WI38 (cell line): ENCODE measurements at regions not wholly inside any gene's neighbourhood (a gene's known extent, or its start where the extent isn't known, plus 50 kb on each side); places are given as distances from the start of the nearest gene placed in this dataset.

Source experiments
- H3K4me3 ChIP-seq: 2 replicates; pipeline ENCODE4 v1.5.1; 2011; ENCODE audit warnings: low read depth, mild to moderate bottlenecking, control low read depth, low read length
- CTCF ChIP-seq: IDR thresholded peaks from 2 replicates; pipeline ENCODE4 v1.5.1; 2012; ENCODE audit warnings: low read depth, mild to moderate bottlenecking, control low read depth, low read length

- H3K4me3 ChIP-seq = no peak overlapping the region
Observed at GRCh38 chr9:126261584-126262356, 64.9 kb upstream of the MVB12B start.

GRCh38 chr9:126262738-126263137, 63.9 kb upstream of the MVB12B start:
- no peak for TF ChIP-seq CTCF
- H3K4me3 ChIP-seq = no peak overlapping the region

More at GRCh38 chr9:126261584-126262356, 64.9 kb upstream of the MVB12B start:
- no peak for TF ChIP-seq CTCF

- H3K4me3 ChIP-seq = no peak overlapping the region
- no peak for TF ChIP-seq CTCF
Observed at GRCh38 chr9:126270556-126270955, 56.1 kb upstream of the MVB12B start.

GRCh38 chr9:126275386-126276001, 51.1 kb upstream of the MVB12B start:
- no peak for TF ChIP-seq CTCF
- no peak overlapping the region for H3K4me3 ChIP-seq

- no peak overlapping the region for H3K4me3 ChIP-seq
- TF ChIP-seq CTCF = no peak
Observed at GRCh38 chr9:126276056-126276728, 50.4 kb upstream of the MVB12B start.
